ENCODE measurements at regions not wholly inside any gene's neighbourhood (a gene's known extent, or its start where the extent isn't known, plus 50 kb on each side); places are given as distances from the start of the nearest gene placed in this dataset.

DNA sequence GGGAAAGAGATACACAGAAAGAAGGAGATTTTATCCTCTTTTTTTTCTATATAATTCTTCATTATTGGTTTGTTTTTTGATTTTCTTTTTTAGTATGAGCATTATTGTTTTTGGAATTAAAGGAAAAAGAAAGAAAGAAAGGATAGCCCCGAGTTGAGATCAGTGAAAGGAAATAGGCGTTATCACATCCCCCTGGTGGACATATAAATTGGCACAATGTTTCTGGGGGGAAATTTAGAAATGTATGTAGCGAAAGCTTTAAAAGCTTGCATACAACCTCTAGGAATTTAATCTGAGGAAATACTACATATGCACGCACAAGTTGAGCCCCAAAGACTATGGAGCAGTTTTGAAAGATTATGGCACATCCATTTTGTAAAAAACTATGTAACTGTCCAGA lies 226.3 kb upstream of the LDB2 start:
- Histone ChIP-seq H3K4me1 (ENCODE audit: control insufficient read depth, insufficient read depth, low read depth, low read length) (no peaks in the 10 kb centered on the region), H2BK15ac (ENCODE audit: low read depth, poor library complexity, severe bottlenecking) (no peak overlapping the region), H3K14ac (ENCODE audit: low read length in 2 of 2) (no peak overlapping the region), H2BK5ac (ENCODE audit: low read depth, low read length, poor library complexity, severe bottlenecking) (no peak overlapping the region), H4K91ac (ENCODE audit: low read length) (no peak overlapping the region), H3K23ac (ENCODE audit: low read length in 2 of 2) (no peak overlapping the region), H3K36me3 (ENCODE audit: control insufficient read depth in 1 of 2, insufficient read depth in 2 of 2, low read depth in 1 of 2, low read length in 2 of 2) (no peaks in the 10 kb centered on the region), H3K4me2 (ENCODE audit: low read length, poor library complexity, severe bottlenecking) (no peak overlapping the region), H3K9ac (ENCODE audit: low read length) (no peak overlapping the region), H3K27ac (ENCODE audit: low read length, poor library complexity, severe bottlenecking) (no peak overlapping the region), H2BK12ac (ENCODE audit: low read length in 2 of 2) (no peak overlapping the region), H4K8ac (ENCODE audit: low read length) (no peak overlapping the region), H3K4ac (ENCODE audit: low read depth in 1 of 2, low read length in 2 of 2) (no peak overlapping the region), H2AFZ (ENCODE audit: low read depth, low read length) (no peak overlapping the region), H3K4me3 (ENCODE audit: insufficient read depth in 1 of 2, low read depth in 1 of 2, low read length in 2 of 2) (no peak overlapping the region), H3K27me3 (ENCODE audit: control insufficient read depth in 1 of 2, insufficient read depth in 1 of 2, low read length in 2 of 2) (no peaks in the 10 kb centered on the region), H3K9me3 (ENCODE audit: control insufficient read depth, low read length) (peaks cover 21% of the 10 kb centered on the region), H2BK120ac (ENCODE audit: low read depth, low read length) (no peak overlapping the region), H3K79me1 (replicated peaks; ENCODE audit: low read length, poor library complexity, severe bottlenecking) (no peaks in the 10 kb centered on the region), H2AK5ac (ENCODE audit: low read length, severe bottlenecking) (no peak overlapping the region), H3K18ac (ENCODE audit: low read depth in 1 of 2, low read length in 2 of 2) (no peak overlapping the region)
- WGBS = 92% methylated on average over 3 of the region's 4 CpGs
- no peak for DNase-seq

DNA sequence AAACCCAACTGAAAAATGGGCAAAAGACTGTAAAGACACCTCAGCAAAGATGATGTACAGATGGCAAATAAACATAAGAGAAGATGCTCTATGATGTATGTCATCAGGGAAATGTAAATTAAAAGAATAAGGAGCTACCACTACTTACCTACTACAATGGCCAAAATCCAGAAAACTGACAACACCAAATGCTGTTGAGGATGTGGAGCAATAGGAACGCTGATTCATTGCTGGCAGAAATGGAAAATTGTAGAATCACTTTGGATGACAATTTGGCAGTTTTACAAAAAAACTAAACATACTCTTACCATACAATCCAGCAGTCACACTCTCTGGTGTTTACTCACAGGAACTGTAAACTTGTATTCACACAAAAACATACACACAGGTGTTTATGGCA lies 222.3 kb upstream of the LDB2 start:
- no peak overlapping the region for H2BK120ac ChIP-seq (ENCODE audit: low read depth, low read length)
- H3K4me3 ChIP-seq (ENCODE audit: insufficient read depth in 1 of 2, low read depth in 1 of 2, low read length in 2 of 2) = no peak overlapping the region
- H3K4me1 ChIP-seq (ENCODE audit: control insufficient read depth, insufficient read depth, low read depth, low read length) = no peaks in the 10 kb centered on the region
- no peak for DNase-seq
- no peak overlapping the region for H3K23ac ChIP-seq (ENCODE audit: low read length in 2 of 2)
- no peak overlapping the region for H2BK15ac ChIP-seq (ENCODE audit: low read depth, poor library complexity, severe bottlenecking)
- H3K4me2 ChIP-seq (ENCODE audit: low read length, poor library complexity, severe bottlenecking) = no peak overlapping the region
- no peaks in the 10 kb centered on the region for H3K36me3 ChIP-seq (ENCODE audit: control insufficient read depth in 1 of 2, insufficient read depth in 2 of 2, low read depth in 1 of 2, low read length in 2 of 2)
- H3K14ac ChIP-seq (ENCODE audit: low read length in 2 of 2) = no peak overlapping the region
- no peak overlapping the region for H2AK5ac ChIP-seq (ENCODE audit: low read length, severe bottlenecking)
- no peak overlapping the region for H3K4ac ChIP-seq (ENCODE audit: low read depth in 1 of 2, low read length in 2 of 2)
- H3K9ac ChIP-seq (ENCODE audit: low read length) = no peak overlapping the region
- H2BK5ac ChIP-seq (ENCODE audit: low read depth, low read length, poor library complexity, severe bottlenecking) = no peak overlapping the region
- H2BK12ac ChIP-seq (ENCODE audit: low read length in 2 of 2) = no peak overlapping the region
- no peaks in the 10 kb centered on the region for H3K27me3 ChIP-seq (ENCODE audit: control insufficient read depth in 1 of 2, insufficient read depth in 1 of 2, low read length in 2 of 2)
- no peak overlapping the region for H4K91ac ChIP-seq (ENCODE audit: low read length)
- H3K79me1 ChIP-seq (replicated peaks; ENCODE audit: low read length, poor library complexity, severe bottlenecking) = no peaks in the 10 kb centered on the region
- H3K9me3 ChIP-seq (ENCODE audit: control insufficient read depth, low read length) = peaks cover 22% of the 10 kb centered on the region
- H4K8ac ChIP-seq (ENCODE audit: low read length) = no peak overlapping the region
- no peak overlapping the region for H3K18ac ChIP-seq (ENCODE audit: low read depth in 1 of 2, low read length in 2 of 2)
- no peak overlapping the region for H2AFZ ChIP-seq (ENCODE audit: low read depth, low read length)
- 86% methylated on average over 1 of the region's 1 CpG for WGBS
- H3K27ac ChIP-seq (ENCODE audit: low read length, poor library complexity, severe bottlenecking) = no peak overlapping the region

DNA sequence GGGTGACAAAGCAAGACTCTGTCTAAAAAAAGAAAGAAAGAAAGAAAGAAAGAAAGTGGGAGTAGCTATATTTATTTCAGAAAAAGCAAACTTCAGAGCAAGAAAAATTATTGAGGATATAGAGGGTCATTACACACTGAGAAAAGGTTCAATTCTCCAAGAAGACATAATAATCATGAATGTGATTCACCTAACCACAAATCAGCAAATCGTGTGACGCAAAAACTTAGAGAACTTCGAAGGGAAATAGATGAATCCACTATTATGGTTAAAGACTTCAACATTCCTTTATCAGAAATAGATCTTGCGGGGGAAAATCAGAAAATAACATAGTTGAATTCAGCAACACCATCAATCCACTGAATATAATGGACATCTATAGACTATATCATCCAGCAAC lies 219.3 kb upstream of the LDB2 start:
- H2BK15ac ChIP-seq (ENCODE audit: low read depth, poor library complexity, severe bottlenecking) = no peak overlapping the region
- peaks cover 22% of the 10 kb centered on the region for H3K9me3 ChIP-seq (ENCODE audit: control insufficient read depth, low read length)
- DNase-seq = no peak
- H3K4me3 ChIP-seq (ENCODE audit: insufficient read depth in 1 of 2, low read depth in 1 of 2, low read length in 2 of 2) = no peak overlapping the region
- no peak overlapping the region for H2AFZ ChIP-seq (ENCODE audit: low read depth, low read length)
- H2BK120ac ChIP-seq (ENCODE audit: low read depth, low read length) = no peak overlapping the region
- H4K91ac ChIP-seq (ENCODE audit: low read length) = no peak overlapping the region
- no peak overlapping the region for H4K8ac ChIP-seq (ENCODE audit: low read length)
- H2BK12ac ChIP-seq (ENCODE audit: low read length in 2 of 2) = no peak overlapping the region
- H3K14ac ChIP-seq (ENCODE audit: low read length in 2 of 2) = no peak overlapping the region
- no peaks in the 10 kb centered on the region for H3K27me3 ChIP-seq (ENCODE audit: control insufficient read depth in 1 of 2, insufficient read depth in 1 of 2, low read length in 2 of 2)
- H3K18ac ChIP-seq (ENCODE audit: low read depth in 1 of 2, low read length in 2 of 2) = no peak overlapping the region
- H3K23ac ChIP-seq (ENCODE audit: low read length in 2 of 2) = no peak overlapping the region
- no peaks in the 10 kb centered on the region for H3K4me1 ChIP-seq (ENCODE audit: control insufficient read depth, insufficient read depth, low read depth, low read length)
- H3K36me3 ChIP-seq (ENCODE audit: control insufficient read depth in 1 of 2, insufficient read depth in 2 of 2, low read depth in 1 of 2, low read length in 2 of 2) = no peaks in the 10 kb centered on the region
- no peak overlapping the region for H2BK5ac ChIP-seq (ENCODE audit: low read depth, low read length, poor library complexity, severe bottlenecking)
- H3K4me2 ChIP-seq (ENCODE audit: low read length, poor library complexity, severe bottlenecking) = no peak overlapping the region
- H3K4ac ChIP-seq (ENCODE audit: low read depth in 1 of 2, low read length in 2 of 2) = no peak overlapping the region
- H2AK5ac ChIP-seq (ENCODE audit: low read length, severe bottlenecking) = no peak overlapping the region
- H3K79me1 ChIP-seq (replicated peaks; ENCODE audit: low read length, poor library complexity, severe bottlenecking) = no peaks in the 10 kb centered on the region
- no peak overlapping the region for H3K9ac ChIP-seq (ENCODE audit: low read length)
- H3K27ac ChIP-seq (ENCODE audit: low read length, poor library complexity, severe bottlenecking) = no peak overlapping the region
- 93% methylated on average over 4 of the region's 4 CpGs for WGBS

DNA sequence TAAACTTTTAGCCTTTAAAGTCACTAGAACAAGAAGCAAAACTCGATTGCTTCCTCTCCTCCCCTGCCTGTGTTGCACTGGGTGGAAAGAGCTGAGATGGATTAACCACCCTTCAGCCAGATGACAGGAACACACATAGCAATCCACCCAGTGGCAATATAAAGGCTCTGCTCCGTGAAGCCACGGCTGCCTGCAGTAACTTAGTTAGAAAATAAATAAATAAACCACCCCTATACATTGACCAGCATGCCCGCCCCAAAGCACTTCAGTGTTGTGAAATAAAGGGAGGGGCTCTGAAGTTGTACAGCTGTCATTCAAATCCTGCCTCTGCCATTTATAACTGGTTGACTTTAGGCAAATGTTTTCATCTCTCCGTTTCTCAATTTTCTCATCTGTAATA lies 217.1 kb upstream of the LDB2 start:
- Histone ChIP-seq H2BK15ac (ENCODE audit: low read depth, poor library complexity, severe bottlenecking) (no peak overlapping the region), H2AFZ (ENCODE audit: low read depth, low read length) (no peak overlapping the region), H3K4me3 (ENCODE audit: insufficient read depth in 1 of 2, low read depth in 1 of 2, low read length in 2 of 2) (no peak overlapping the region), H3K4me2 (ENCODE audit: low read length, poor library complexity, severe bottlenecking) (no peak overlapping the region), H3K27me3 (ENCODE audit: control insufficient read depth in 1 of 2, insufficient read depth in 1 of 2, low read length in 2 of 2) (no peaks in the 10 kb centered on the region), H3K4me1 (ENCODE audit: control insufficient read depth, insufficient read depth, low read depth, low read length) (no peaks in the 10 kb centered on the region), H3K18ac (ENCODE audit: low read depth in 1 of 2, low read length in 2 of 2) (no peak overlapping the region), H2BK12ac (ENCODE audit: low read length in 2 of 2) (no peak overlapping the region), H3K4ac (ENCODE audit: low read depth in 1 of 2, low read length in 2 of 2) (no peak overlapping the region), H3K79me1 (replicated peaks; ENCODE audit: low read length, poor library complexity, severe bottlenecking) (no peaks in the 10 kb centered on the region), H2BK5ac (ENCODE audit: low read depth, low read length, poor library complexity, severe bottlenecking) (no peak overlapping the region), H2AK5ac (ENCODE audit: low read length, severe bottlenecking) (no peak overlapping the region), H2BK120ac (ENCODE audit: low read depth, low read length) (no peak overlapping the region), H4K8ac (ENCODE audit: low read length) (no peak overlapping the region), H3K9me3 (ENCODE audit: control insufficient read depth, low read length) (peaks cover 8% of the 10 kb centered on the region), H3K9ac (ENCODE audit: low read length) (no peak overlapping the region), H3K36me3 (ENCODE audit: control insufficient read depth in 1 of 2, insufficient read depth in 2 of 2, low read depth in 1 of 2, low read length in 2 of 2) (no peaks in the 10 kb centered on the region), H3K23ac (ENCODE audit: low read length in 2 of 2) (no peak overlapping the region), H4K91ac (ENCODE audit: low read length) (no peak overlapping the region), H3K14ac (ENCODE audit: low read length in 2 of 2) (no peak overlapping the region), H3K27ac (ENCODE audit: low read length, poor library complexity, severe bottlenecking) (no peak overlapping the region)
- DNase-seq = peak; percentile 27
- WGBS = 33% methylated on average over 2 of the region's 5 CpGs

Data from mesenchymal stem cell (in vitro differentiated cells and primary cell).